ENCODE measurements at regions not wholly inside any gene's neighbourhood (a gene's known extent, or its start where the extent isn't known, plus 50 kb on each side); places are given as distances from the start of the nearest gene placed in this dataset.

- ATAC-seq, result no peak
- TF ChIP-seq, protein P1, sequence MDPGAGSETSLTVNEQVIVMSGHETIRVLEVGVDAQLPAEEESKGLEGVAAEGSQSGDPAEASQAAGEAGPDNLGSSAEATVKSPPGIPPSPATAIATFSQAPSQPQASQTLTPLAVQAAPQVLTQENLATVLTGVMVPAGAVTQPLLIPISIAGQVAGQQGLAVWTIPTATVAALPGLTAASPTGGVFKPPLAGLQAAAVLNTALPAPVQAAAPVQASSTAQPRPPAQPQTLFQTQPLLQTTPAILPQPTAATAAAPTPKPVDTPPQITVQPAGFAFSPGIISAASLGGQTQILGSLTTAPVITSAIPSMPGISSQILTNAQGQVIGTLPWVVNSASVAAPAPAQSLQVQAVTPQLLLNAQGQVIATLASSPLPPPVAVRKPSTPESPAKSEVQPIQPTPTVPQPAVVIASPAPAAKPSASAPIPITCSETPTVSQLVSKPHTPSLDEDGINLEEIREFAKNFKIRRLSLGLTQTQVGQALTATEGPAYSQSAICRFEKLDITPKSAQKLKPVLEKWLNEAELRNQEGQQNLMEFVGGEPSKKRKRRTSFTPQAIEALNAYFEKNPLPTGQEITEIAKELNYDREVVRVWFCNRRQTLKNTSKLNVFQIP (CRISPR knock-in tag; IDR thresholded peaks at IDR 0.05; ENCODE audit: borderline replicate concordance, low read depth), result no peak
- TF ChIP-seq CREB5 (CRISPR knock-in tag; IDR thresholded peaks at IDR 0.05; ENCODE audit: low read depth) (no peak), CSDC2 (CRISPR knock-in tag; IDR thresholded peaks at IDR 0.05) (no peak), ARNTL (CRISPR knock-in tag; IDR thresholded peaks at IDR 0.05; ENCODE audit: borderline replicate concordance, low read depth) (no peak), ZNF70 (CRISPR knock-in tag; IDR thresholded peaks at IDR 0.05) (no peak), ZFP3 (CRISPR knock-in tag; IDR thresholded peaks at IDR 0.05) (no peak), ZC3H10 (CRISPR knock-in tag; IDR thresholded peaks at IDR 0.05) (no peak), PATZ1 (CRISPR knock-in tag; IDR thresholded peaks at IDR 0.05; ENCODE audit: borderline replicate concordance) (no peak), TCF4 (CRISPR knock-in tag; IDR thresholded peaks at IDR 0.05; ENCODE audit: borderline replicate concordance) (no peak), CSRNP3 (CRISPR knock-in tag; IDR thresholded peaks at IDR 0.05) (no peak), BACH2 (CRISPR knock-in tag; IDR thresholded peaks at IDR 0.05; ENCODE audit: borderline replicate concordance) (no peak), ZNF565 (CRISPR knock-in tag; conservative IDR thresholded peaks at IDR 0.05; ENCODE audit: low read depth) (no peak), ZNF8 (CRISPR knock-in tag; IDR thresholded peaks at IDR 0.05) (no peak), SNAI2 (CRISPR knock-in tag; IDR thresholded peaks at IDR 0.05) (no peak), ISL1 (CRISPR knock-in tag; IDR thresholded peaks at IDR 0.05) (no peak), ZFP30 (CRISPR knock-in tag; IDR thresholded peaks at IDR 0.05) (no peak)
- TF ChIP-seq, protein P2, sequence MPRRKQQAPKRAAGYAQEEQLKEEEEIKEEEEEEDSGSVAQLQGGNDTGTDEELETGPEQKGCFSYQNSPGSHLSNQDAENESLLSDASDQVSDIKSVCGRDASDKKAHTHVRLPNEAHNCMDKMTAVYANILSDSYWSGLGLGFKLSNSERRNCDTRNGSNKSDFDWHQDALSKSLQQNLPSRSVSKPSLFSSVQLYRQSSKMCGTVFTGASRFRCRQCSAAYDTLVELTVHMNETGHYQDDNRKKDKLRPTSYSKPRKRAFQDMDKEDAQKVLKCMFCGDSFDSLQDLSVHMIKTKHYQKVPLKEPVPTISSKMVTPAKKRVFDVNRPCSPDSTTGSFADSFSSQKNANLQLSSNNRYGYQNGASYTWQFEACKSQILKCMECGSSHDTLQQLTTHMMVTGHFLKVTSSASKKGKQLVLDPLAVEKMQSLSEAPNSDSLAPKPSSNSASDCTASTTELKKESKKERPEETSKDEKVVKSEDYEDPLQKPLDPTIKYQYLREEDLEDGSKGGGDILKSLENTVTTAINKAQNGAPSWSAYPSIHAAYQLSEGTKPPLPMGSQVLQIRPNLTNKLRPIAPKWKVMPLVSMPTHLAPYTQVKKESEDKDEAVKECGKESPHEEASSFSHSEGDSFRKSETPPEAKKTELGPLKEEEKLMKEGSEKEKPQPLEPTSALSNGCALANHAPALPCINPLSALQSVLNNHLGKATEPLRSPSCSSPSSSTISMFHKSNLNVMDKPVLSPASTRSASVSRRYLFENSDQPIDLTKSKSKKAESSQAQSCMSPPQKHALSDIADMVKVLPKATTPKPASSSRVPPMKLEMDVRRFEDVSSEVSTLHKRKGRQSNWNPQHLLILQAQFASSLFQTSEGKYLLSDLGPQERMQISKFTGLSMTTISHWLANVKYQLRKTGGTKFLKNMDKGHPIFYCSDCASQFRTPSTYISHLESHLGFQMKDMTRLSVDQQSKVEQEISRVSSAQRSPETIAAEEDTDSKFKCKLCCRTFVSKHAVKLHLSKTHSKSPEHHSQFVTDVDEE (CRISPR knock-in tag; IDR thresholded peaks at IDR 0.05), result no peak
Observed at GRCh38 chr17:53176629-53177028, 646.1 kb upstream of the KIF2B start.

GRCh38 chr17:53168413-53168812, 654.3 kb upstream of the KIF2B start:
- TF ChIP-seq BACH2 (CRISPR knock-in tag; IDR thresholded peaks at IDR 0.05; ENCODE audit: borderline replicate concordance), result no peak
- TF ChIP-seq, protein P1 (CRISPR knock-in tag; IDR thresholded peaks at IDR 0.05; ENCODE audit: borderline replicate concordance, low read depth), result no peak
- TF ChIP-seq CREB5 (CRISPR knock-in tag; IDR thresholded peaks at IDR 0.05; ENCODE audit: low read depth), result no peak
- TF ChIP-seq PPARA (CRISPR knock-in tag; IDR thresholded peaks at IDR 0.05; ENCODE audit: borderline replicate concordance), result no peak
- no peak for TF ChIP-seq TCF4 (CRISPR knock-in tag; IDR thresholded peaks at IDR 0.05; ENCODE audit: borderline replicate concordance)
- no peak for ATAC-seq

Data from SK-N-SH treated with all-trans-retinoic acid at 6 μM for 48 hours (cell line).